ENCODE measurements at regions not wholly inside any gene's neighbourhood (a gene's known extent, or its start where the extent isn't known, plus 50 kb on each side); places are given as distances from the start of the nearest gene placed in this dataset.

DNA sequence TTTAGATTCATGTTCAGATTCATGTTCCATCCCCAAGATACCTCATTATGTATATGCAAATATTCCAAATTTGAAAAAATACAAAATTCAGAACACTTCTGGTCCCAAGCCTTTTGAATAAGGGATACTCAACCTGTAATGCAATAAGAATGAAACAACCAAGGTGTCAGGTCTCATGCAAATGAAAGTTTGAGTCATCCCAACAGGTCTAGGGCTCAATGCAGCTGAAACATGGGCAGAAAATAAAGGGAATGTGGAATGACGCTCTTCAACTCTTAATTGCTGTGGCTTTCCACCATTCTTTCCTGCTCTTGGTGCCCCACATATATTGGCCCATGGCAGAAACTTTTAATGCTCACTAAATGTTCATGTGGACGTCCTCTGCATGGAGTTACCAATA lies 107.3 kb upstream of the DAPK1 start:
- H2AFZ ChIP-seq (ENCODE audit: low read length) = no peak overlapping the region
- no peaks in the 10 kb centered on the region for H3K79me2 ChIP-seq (ENCODE audit: low read length)
- H3K27ac ChIP-seq (ENCODE audit: low read length) = no peak overlapping the region
- no peak for DNase-seq
- no peaks in the 10 kb centered on the region for H3K36me3 ChIP-seq (ENCODE audit: insufficient read depth, low read length)
- no peak overlapping the region for H3K4me2 ChIP-seq (ENCODE audit: low read depth, low read length, poor library complexity, severe bottlenecking)
- no peaks in the 10 kb centered on the region for H3K4me1 ChIP-seq (ENCODE audit: low read length)
- H3K27me3 ChIP-seq (ENCODE audit: low read length) = no peaks in the 10 kb centered on the region
- H3K9ac ChIP-seq (ENCODE audit: low read length) = no peak overlapping the region
- H3K4me3 ChIP-seq (ENCODE audit: low read length) = no peak overlapping the region
- no peaks in the 10 kb centered on the region for H3K9me3 ChIP-seq (ENCODE audit: low read length)
- no peaks in the 10 kb centered on the region for H3K9me2 ChIP-seq (replicated peaks; ENCODE audit: insufficient read depth, low read length)
- no peaks in the 10 kb centered on the region for H4K20me1 ChIP-seq (ENCODE audit: insufficient read depth, low read depth, low read length)

DNA sequence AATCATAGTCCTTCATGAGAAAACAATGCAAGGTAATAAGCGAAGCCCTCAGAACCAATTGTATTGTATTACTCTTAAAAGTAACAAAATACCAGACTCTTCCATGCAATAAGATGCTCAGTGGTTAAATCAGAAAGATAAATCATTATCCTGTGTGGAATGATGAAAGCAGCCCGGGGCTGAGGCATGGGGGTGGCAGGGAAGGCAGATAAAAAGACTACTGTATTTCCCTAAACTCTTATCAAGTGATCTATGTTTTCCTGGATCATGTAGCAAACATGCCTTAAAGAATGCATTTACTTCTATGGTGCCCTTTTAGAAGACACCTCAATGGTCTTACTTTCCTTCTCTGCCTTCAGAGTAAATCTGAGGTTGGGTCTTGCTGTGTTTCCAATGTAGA lies 105.6 kb upstream of the DAPK1 start:
- Histone ChIP-seq H2AFZ (ENCODE audit: low read length) (no peak overlapping the region), H3K9ac (ENCODE audit: low read length) (no peak overlapping the region), H3K9me3 (ENCODE audit: low read length) (no peaks in the 10 kb centered on the region), H3K9me2 (replicated peaks; ENCODE audit: insufficient read depth, low read length) (no peaks in the 10 kb centered on the region), H3K27me3 (ENCODE audit: low read length) (no peaks in the 10 kb centered on the region), H4K20me1 (ENCODE audit: insufficient read depth, low read depth, low read length) (no peaks in the 10 kb centered on the region), H3K4me2 (ENCODE audit: low read depth, low read length, poor library complexity, severe bottlenecking) (no peak overlapping the region), H3K4me1 (ENCODE audit: low read length) (no peaks in the 10 kb centered on the region), H3K4me3 (ENCODE audit: low read length) (no peak overlapping the region), H3K79me2 (ENCODE audit: low read length) (no peaks in the 10 kb centered on the region), H3K27ac (ENCODE audit: low read length) (no peak overlapping the region), H3K36me3 (ENCODE audit: insufficient read depth, low read length) (no peaks in the 10 kb centered on the region)
- DNase-seq = no peak

DNA sequence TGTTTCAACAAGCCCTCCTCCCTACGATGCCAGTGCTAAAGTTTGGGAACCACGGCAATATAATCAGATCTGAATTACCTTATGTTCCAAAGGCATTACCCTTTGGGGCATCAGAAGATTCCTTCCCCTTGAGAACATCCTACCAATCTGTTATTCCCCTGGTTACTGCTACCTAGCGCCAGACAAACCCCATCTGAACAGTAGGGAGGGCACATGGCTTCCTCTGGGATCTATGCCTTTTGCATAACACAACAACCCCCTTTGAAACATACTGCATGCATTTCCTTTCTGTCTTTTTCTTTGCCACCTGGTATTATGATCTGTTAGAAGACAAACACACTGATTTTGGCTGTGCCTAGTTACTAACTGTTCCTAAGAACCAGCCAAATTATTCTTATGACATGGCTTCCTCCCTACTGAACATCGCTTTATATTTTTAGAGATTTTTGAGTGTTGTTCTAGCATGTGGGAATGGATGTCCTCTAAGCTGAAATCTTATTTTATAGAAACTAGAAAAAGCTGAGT lies 103.9 kb upstream of the DAPK1 start:
- Histone ChIP-seq H3K4me3 (ENCODE audit: low read length) (no peak overlapping the region), H3K9ac (ENCODE audit: low read length) (no peak overlapping the region), H3K4me2 (ENCODE audit: low read depth, low read length, poor library complexity, severe bottlenecking) (no peak overlapping the region), H3K4me1 (ENCODE audit: low read length) (no peaks in the 10 kb centered on the region), H3K9me3 (ENCODE audit: low read length) (no peaks in the 10 kb centered on the region), H3K36me3 (ENCODE audit: insufficient read depth, low read length) (no peaks in the 10 kb centered on the region), H3K9me2 (replicated peaks; ENCODE audit: insufficient read depth, low read length) (no peaks in the 10 kb centered on the region), H3K79me2 (ENCODE audit: low read length) (no peaks in the 10 kb centered on the region), H3K27me3 (ENCODE audit: low read length) (no peaks in the 10 kb centered on the region), H2AFZ (ENCODE audit: low read length) (no peak overlapping the region), H3K27ac (ENCODE audit: low read length) (no peak overlapping the region), H4K20me1 (ENCODE audit: insufficient read depth, low read depth, low read length) (no peaks in the 10 kb centered on the region)
- no peak for DNase-seq

DNA sequence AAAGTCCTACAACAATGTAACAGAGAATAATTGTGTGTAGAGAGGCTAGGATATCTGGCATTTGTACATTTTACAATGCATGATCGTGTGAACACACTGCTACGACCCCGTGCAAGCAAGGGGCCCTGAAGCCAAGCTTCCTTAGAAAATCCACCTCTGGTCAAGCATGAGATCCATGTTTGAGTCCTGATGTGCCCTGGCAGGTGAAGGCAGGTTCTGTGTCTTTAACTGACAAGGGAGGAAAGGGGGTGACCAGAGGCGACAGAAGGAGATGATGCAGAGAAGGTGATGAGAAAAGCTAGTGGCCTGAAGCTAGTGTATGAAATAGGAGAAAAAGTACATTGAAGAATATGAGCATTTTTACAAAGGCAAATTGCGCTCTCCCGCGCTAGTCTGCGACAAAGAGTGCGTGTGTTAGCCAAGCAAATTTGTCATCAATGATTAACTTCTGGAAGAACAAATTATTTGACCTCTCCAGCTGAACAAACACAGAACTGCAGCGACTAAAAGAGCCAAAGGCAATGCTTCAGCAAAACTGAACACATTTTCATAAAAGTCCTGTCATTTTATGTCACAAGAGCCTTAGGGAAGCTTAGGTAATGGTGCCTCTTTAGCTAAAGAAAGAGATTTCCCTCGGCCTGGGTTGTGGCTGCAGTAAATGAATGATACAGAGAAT lies 101.7 kb upstream of the DAPK1 start:
- Histone ChIP-seq H3K4me2 (ENCODE audit: low read depth, low read length, poor library complexity, severe bottlenecking) (no peak overlapping the region), H2AFZ (ENCODE audit: low read length) (no peak overlapping the region), H3K9me3 (ENCODE audit: low read length) (no peaks in the 10 kb centered on the region), H3K27me3 (ENCODE audit: low read length) (no peaks in the 10 kb centered on the region), H3K79me2 (ENCODE audit: low read length) (no peaks in the 10 kb centered on the region), H4K20me1 (ENCODE audit: insufficient read depth, low read depth, low read length) (no peaks in the 10 kb centered on the region), H3K36me3 (ENCODE audit: insufficient read depth, low read length) (no peaks in the 10 kb centered on the region), H3K4me3 (ENCODE audit: low read length) (no peak overlapping the region), H3K9me2 (replicated peaks; ENCODE audit: insufficient read depth, low read length) (no peaks in the 10 kb centered on the region), H3K9ac (ENCODE audit: low read length) (no peak overlapping the region), H3K27ac (ENCODE audit: low read length) (no peak overlapping the region), H3K4me1 (ENCODE audit: low read length) (no peaks in the 10 kb centered on the region)
- no peak for DNase-seq

DNA sequence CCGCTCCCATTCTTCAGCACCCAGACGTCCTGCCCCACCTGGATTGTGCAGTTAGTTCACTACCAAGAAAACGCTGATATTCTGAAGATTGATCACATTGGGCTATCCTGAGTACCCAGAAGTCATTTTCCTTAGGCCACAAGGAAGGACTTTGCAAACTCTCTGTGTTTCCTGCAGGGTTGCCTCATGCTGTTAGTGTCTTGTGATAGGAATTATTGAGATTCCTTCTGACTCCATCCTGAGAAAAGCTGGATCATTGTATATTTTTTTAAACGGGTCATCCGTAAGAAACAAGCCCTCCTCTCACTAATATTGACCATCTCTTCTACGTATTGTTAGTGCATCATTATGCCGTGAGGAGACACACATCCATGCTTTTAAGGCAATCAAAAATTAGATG lies 96.0 kb upstream of the DAPK1 start:
- Histone ChIP-seq H2AFZ (ENCODE audit: low read length) (no peak overlapping the region), H3K4me1 (ENCODE audit: low read length) (no peaks in the 10 kb centered on the region), H3K9me2 (replicated peaks; ENCODE audit: insufficient read depth, low read length) (no peaks in the 10 kb centered on the region), H3K36me3 (ENCODE audit: insufficient read depth, low read length) (no peaks in the 10 kb centered on the region), H3K9ac (ENCODE audit: low read length) (no peak overlapping the region), H4K20me1 (ENCODE audit: insufficient read depth, low read depth, low read length) (no peaks in the 10 kb centered on the region), H3K27ac (ENCODE audit: low read length) (no peak overlapping the region), H3K27me3 (ENCODE audit: low read length) (no peaks in the 10 kb centered on the region), H3K4me2 (ENCODE audit: low read depth, low read length, poor library complexity, severe bottlenecking) (no peak overlapping the region), H3K9me3 (ENCODE audit: low read length) (no peaks in the 10 kb centered on the region), H3K79me2 (ENCODE audit: low read length) (no peaks in the 10 kb centered on the region), H3K4me3 (ENCODE audit: low read length) (no peak overlapping the region)
- DNase-seq = no peak

DNA sequence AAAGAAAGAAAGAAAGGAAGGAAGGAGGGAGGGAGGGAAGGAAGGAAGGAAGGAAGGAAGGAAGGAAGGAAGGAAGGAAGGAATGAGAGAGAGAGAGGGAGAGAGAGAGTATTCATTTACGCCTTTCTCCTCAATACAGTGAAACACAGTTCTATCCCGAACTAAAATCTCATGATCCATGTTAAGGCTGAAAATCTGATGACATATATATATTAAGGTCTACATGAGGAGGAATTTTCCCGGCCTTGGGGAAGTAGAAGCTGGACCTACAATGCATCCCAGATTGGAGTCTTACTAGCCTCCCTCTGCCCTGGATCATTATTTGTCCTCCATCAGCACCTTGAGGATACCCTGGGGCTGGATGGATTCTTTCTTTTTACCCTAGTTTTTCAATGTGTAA lies 95.1 kb upstream of the DAPK1 start:
- DNase-seq = no peak
- Histone ChIP-seq H3K27ac (ENCODE audit: low read length) (no peak overlapping the region), H3K4me2 (ENCODE audit: low read depth, low read length, poor library complexity, severe bottlenecking) (no peak overlapping the region), H2AFZ (ENCODE audit: low read length) (no peak overlapping the region), H3K4me1 (ENCODE audit: low read length) (no peaks in the 10 kb centered on the region), H3K79me2 (ENCODE audit: low read length) (no peaks in the 10 kb centered on the region), H3K4me3 (ENCODE audit: low read length) (no peak overlapping the region), H4K20me1 (ENCODE audit: insufficient read depth, low read depth, low read length) (no peaks in the 10 kb centered on the region), H3K9ac (ENCODE audit: low read length) (no peak overlapping the region), H3K27me3 (ENCODE audit: low read length) (no peaks in the 10 kb centered on the region), H3K9me3 (ENCODE audit: low read length) (no peaks in the 10 kb centered on the region), H3K36me3 (ENCODE audit: insufficient read depth, low read length) (no peaks in the 10 kb centered on the region), H3K9me2 (replicated peaks; ENCODE audit: insufficient read depth, low read length) (no peaks in the 10 kb centered on the region)

DNA sequence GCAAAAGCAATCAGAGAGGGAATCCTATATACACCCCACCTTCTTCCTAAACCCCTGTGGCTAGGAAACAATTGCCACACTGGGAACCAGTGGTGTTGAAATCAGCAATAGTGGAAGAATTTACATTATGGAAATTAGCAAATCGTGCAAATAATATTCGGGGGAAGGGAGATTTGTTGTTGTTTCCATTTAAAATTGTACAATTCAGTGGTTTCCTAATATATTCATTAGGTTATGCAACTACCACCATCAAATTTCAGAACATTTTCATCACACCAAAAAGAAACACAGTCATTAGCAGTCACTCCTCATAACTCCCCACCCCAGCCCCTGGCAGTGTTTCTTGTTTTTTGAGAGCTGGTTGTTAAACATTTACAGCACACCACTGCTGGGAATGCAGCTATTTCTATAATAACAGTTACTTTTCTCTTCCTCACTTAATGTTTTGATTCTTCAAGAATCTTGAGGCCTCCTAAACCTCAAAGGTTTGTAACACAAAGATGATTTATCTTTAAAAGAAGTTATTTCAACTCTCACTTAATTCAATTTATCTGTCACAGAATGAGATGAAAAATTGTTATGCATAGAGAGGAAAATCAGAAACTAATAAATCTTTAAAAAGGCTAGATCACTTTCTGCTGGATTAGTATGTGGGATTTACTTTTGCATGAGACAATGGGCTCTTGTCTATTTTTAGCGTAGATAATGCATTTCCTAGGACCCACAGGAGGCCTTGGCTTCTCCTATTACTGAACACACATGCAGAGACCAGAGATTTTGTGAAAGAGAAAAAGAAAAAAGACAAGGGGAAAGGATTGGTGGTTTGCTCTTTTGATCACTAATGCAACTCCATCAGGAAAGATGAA lies 91.8 kb upstream of the DAPK1 start:
- Histone ChIP-seq H3K27ac (ENCODE audit: low read length) (no peak overlapping the region), H3K4me2 (ENCODE audit: low read depth, low read length, poor library complexity, severe bottlenecking) (no peak overlapping the region), H3K9me2 (replicated peaks; ENCODE audit: insufficient read depth, low read length) (no peaks in the 10 kb centered on the region), H3K9ac (ENCODE audit: low read length) (no peak overlapping the region), H3K27me3 (ENCODE audit: low read length) (no peaks in the 10 kb centered on the region), H3K79me2 (ENCODE audit: low read length) (no peaks in the 10 kb centered on the region), H3K36me3 (ENCODE audit: insufficient read depth, low read length) (no peaks in the 10 kb centered on the region), H3K4me1 (ENCODE audit: low read length) (no peaks in the 10 kb centered on the region), H4K20me1 (ENCODE audit: insufficient read depth, low read depth, low read length) (no peaks in the 10 kb centered on the region), H3K4me3 (ENCODE audit: low read length) (no peak overlapping the region), H3K9me3 (ENCODE audit: low read length) (no peaks in the 10 kb centered on the region), H2AFZ (ENCODE audit: low read length) (no peak overlapping the region)
- no peak for DNase-seq

DNA sequence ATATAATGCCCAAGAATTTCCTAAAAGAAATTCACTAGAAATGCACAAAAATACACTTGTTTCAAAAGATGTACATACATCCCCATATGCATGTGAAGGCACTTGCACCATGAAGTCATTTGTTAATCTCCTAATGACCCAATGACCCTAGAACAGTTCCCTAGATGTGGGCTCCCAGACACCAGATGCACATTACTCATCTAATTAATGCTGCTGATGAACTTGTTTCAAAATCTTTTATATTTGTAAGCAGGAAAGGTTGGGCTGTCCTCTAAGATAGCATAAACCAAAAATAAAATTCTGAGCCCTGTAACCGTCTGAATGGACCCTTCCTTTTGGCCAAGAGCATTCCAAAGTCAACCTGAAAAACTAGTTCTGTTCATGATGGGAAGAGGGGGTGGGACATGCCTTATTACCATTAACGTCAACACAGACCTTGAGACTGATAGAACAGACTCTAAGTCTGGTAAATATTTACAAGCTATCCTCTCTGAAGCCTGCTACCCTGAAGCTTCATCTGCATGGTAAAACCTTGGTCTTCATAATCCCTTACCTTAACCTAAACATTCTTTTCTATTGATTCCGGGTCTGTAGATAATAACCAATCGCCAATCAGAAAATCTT lies 91.0 kb upstream of the DAPK1 start:
- H3K27me3 ChIP-seq (ENCODE audit: low read length) = no peaks in the 10 kb centered on the region
- H4K20me1 ChIP-seq (ENCODE audit: insufficient read depth, low read depth, low read length) = no peaks in the 10 kb centered on the region
- H2AFZ ChIP-seq (ENCODE audit: low read length) = no peak overlapping the region
- H3K79me2 ChIP-seq (ENCODE audit: low read length) = no peaks in the 10 kb centered on the region
- no peak overlapping the region for H3K9ac ChIP-seq (ENCODE audit: low read length)
- H3K4me1 ChIP-seq (ENCODE audit: low read length) = no peaks in the 10 kb centered on the region
- DNase-seq = no peak
- H3K4me3 ChIP-seq (ENCODE audit: low read length) = no peak overlapping the region
- no peak overlapping the region for H3K27ac ChIP-seq (ENCODE audit: low read length)
- no peaks in the 10 kb centered on the region for H3K9me3 ChIP-seq (ENCODE audit: low read length)
- no peak overlapping the region for H3K4me2 ChIP-seq (ENCODE audit: low read depth, low read length, poor library complexity, severe bottlenecking)
- H3K36me3 ChIP-seq (ENCODE audit: insufficient read depth, low read length) = no peaks in the 10 kb centered on the region
- no peaks in the 10 kb centered on the region for H3K9me2 ChIP-seq (replicated peaks; ENCODE audit: insufficient read depth, low read length)

Measured in Karpas-422 (cell line).